HG03108 (cell line): ENCODE measurements at regions not wholly inside any gene's neighbourhood (a gene's known extent, or its start where the extent isn't known, plus 50 kb on each side); places are given as distances from the start of the nearest gene placed in this dataset.
"Not testable (repeated sequence)": the region's sequence is repeated elsewhere in the genome, so short reads cannot be mapped to it uniquely, and the experiment has no call there.

Source experiments
- ATAC-seq: cut with Tn5 transposase; IDR thresholded peaks from one replicate; pipeline ENCODE4 v1.9.1; 2021; ENCODE audit warnings: moderate library complexity; ENCODE audit not compliant: unreplicated experiment

GRCh38 chr14:34302654-34303053 is 159.4 kb downstream of the SPTSSA start:
- ATAC-seq, result no peak

DNA sequence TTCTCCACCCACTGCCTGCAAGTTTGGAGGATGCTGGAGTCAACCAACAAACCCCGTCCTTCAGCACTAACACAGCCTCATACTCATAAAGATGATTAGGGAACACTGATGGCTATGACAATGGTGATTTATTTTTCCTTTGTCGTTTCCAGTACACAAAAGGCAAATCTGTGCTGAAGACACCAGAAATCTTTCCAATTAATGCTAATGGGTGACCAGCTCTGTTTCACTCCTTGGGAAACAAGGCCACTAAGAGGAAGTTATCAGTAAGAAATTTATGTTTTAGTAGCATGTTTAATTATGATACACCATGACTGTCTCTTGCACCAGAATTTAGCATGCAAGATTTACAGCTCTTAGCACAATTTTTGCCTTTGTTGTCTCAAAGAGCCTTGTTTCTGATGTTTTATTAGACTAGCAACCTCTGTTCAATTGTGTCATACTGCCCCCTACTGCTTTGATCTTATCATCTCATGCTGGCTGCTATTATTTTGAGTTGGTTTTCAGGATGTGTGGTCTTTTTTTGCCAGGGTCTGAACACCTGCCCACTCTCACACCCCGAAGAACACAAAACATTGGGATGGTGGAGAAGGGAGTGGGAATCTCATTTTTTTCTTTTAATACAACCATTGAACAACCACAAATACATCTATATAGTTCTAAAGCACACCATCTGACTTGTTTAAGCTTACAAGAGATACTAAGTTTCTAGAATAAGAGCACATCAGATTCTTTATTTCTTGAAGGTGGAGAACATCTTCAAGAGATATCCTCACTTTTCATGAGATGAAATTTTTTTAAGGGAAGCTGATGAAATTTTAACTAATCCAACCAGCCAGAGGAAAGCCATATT is 160.9 kb downstream of the SPTSSA start:
- ATAC-seq, result no peak

DNA sequence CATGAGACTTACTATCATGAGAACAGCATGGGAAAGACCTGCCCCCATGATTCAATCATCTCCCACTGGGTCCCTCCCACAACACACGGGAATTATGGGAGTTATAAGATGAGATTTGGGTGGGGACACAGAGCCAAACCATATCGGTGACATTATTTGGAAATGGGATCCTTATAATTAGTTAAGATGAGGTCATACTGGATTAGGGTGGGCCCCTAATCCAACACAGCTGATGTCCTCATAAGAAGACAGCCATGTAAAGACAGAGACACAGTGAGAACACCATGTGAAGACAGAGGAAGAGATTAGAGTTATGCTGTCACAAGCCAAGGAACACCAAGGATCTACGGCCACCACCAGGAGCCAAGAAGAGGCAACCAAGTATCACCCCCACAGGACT is 161.7 kb downstream of the SPTSSA start:
- no peak for ATAC-seq

- ATAC-seq, result no peak
Measured at GRCh38 chr14:34299360-34299759, 162.7 kb downstream of the SPTSSA start.

GRCh38 chr14:34297786-34298520 is 164.1 kb downstream of the SPTSSA start:
- no peak for ATAC-seq

GRCh38 chr14:34283590-34283989 is 178.4 kb downstream of the SPTSSA start:
- ATAC-seq, result no peak

DNA sequence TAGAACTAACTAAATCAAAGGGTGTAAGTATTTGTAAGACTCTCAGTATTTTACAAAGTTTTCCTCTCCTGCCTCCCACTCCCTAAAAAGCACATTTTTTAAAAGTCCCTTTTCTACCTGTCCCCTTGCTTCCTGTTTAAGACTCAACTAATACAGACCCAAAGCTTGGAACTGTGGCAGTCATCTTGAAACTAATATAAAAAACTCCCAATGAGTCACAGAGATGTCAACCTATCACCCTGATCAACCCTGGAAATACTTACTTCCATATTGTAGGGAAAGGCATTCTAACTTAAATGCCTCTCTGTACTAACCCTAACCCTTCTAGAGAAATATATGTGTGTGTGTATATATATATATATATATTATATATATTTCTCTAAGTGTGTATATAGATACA is 184.8 kb downstream of the SPTSSA start:
- no peak for ATAC-seq

- ATAC-seq, result no peak
Measured at GRCh38 chr14:34275530-34275929, 186.5 kb downstream of the SPTSSA start.

DNA sequence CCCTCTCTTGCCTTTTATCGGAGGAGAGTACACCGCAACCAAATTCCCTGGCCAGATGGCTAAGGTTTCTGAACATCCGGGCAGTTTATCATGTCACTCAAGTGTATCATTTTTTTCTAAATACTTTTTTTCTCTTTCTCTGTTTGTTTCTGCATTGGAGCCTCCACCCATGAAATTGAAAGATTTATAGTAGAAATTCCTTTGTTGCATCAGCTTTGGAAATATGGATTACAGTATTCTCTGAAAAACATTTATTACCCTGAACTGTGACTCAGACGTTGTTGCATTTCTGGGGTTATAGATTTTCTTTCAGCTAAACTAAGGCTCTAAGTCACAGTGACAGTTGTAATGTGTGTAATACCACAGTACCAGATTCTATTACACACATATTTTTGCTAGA is 187.0 kb downstream of the SPTSSA start:
- ATAC-seq, result no peak

GRCh38 chr14:34273716-34274115 is 188.3 kb downstream of the SPTSSA start:
- not testable (repeated sequence) for ATAC-seq

DNA sequence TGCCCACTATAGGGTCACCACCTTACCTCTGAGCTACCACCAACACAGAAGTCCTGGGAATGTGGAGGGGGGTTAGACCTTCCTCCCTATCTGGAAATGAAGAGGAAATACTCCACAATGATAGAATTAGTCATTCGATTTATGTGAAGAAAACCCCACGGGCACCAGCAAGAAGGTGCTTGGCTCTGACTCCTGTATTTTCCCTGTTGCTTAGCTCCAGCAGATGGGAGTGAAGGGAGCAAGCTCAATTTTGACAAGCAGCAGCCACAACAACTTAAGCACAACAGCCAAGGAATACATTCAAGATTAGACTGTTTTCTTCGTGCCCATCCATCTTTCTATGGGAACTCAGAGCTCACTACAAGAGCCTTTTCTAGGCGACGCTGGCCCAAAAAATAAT is 191.7 kb downstream of the SPTSSA start:
- ATAC-seq, result no peak

DNA sequence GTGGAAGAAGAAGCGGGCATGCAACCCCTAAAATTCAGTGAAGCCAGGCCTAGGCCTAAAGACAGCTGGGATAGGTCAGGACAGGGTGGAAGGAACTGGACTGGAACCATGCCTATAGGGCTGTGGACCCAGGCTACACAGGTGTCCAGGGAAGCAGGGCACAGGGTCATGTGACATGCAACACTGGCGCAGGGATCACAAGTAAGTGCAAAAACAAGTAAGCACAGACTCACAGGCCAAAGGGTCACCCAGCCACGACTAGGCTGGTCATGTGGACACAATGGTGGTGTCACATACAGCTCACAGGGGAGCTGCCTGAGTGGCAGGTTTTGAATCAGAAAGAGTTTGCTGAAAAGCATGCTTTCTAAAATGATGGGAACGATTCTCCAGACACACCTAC is 195.7 kb downstream of the SPTSSA start:
- ATAC-seq, result no peak

DNA sequence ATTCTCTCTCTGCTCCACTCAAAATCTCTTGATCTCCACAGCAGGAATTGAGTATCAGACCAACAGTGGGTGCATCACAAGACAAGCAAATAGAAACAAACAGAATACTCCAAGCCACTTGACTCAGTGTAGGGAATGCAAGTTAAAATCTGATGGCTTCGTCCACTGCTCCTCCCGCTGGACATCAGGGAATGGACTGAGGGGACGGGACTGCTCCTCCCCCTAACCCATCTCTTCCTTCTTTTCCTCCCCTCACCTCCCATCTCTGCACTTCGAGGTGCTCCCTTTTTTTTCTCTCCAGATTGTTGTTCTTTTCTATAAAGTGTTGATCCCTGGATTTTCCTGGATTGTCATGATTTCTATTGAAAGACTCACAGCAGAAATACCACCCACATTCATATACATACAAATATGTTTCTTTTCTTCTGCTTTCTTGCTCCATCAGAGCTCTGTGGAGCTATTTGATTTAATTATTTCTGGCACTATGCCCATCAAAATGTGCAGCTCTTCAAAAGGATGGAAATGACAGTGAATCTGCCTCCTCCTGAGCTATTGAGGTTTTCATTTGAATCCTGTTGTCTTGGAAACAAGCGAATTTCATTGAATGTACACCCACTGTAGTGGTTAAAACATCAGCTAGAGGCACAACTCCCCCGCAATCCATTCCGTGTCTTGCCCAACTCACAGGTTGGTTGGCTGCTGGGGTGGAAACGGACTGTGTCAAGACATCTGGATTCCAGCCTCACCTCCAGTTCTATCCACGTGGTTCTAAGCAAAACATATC is 199.7 kb downstream of the SPTSSA start:
- ATAC-seq, result no peak

DNA sequence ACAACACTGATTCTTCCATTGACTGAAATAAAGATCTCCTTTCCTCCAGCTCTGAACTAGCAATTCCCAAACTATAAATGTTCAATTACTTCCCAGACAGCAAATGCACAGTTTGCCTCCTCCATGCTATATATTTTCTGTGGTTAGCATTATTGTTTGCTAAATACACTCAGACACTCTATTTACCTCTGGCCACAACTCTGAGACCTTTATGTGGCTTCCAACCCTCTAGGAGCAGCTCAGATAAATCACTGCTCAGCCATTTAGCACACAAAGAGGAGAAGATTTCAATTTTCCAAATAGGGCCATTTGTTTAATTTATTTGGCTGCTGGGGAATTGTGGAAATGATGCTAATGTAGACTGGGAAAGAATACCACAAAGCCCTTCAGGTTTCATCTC is 202.0 kb downstream of the SPTSSA start:
- ATAC-seq, result no peak

GRCh38 chr14:34258318-34258717 is 203.7 kb downstream of the SPTSSA start:
- ATAC-seq, result no peak

DNA sequence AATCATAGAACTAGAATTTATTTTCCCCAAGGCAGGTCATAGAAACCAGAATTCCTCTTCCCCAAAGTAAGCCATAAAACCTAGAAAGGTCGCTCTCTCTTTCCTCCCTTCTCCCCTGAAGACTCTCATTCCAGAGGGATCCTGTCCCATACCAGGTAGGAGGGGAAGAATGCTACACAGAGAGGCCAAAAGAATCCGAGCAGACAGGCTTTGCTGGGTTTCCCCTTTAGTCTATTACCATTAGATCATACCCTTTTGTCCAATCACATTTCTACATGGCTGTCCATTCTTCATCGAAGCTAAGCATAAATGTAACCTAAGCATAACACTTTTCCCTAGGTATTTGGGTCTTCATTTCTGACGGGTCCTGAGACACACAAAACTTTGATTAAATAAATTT is 204.5 kb downstream of the SPTSSA start:
- no peak for ATAC-seq

GRCh38 chr14:34256223-34256622 is 205.8 kb downstream of the SPTSSA start:
- no peak for ATAC-seq

- no peak for ATAC-seq
Measured at GRCh38 chr14:34254571-34254970, 207.5 kb downstream of the SPTSSA start.

DNA sequence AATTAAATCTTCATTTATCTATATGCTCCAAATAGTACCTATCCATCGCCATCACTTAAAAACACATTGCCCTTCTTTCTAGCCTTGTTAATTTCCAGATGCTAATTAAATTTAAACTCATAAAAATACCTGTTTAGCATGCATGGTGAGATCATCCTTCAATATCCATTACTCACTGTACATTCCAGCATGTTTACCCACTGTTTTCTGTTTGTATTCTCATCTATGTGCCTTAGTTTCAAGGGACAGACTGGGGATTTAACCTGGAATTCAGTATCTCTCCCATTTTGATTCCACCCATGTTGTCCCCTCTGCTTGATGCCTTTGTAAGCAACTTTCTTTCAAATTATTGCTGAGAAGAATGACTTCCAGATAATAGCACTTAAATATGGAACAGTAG is 208.0 kb downstream of the SPTSSA start:
- no peak for ATAC-seq

DNA sequence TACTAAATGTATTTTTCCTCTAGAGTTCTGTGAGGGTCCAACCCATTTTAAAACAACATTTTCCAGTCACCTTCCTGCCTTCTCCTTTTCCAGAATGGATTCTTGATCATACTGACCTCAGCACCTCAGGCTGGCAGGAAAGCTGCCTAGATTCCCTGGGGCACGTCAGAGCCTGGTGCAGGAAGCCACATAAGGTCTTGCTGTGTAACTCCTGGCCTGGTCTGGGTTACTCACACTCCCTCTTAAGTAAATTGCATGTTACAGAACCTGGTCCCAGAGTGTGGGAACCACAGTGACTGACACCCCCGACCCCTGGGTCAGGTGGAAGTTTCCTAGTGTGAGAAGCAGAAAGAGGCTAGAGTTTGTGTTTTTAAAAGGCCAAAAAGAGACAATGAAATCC is 209.8 kb downstream of the SPTSSA start:
- ATAC-seq, result no peak

DNA sequence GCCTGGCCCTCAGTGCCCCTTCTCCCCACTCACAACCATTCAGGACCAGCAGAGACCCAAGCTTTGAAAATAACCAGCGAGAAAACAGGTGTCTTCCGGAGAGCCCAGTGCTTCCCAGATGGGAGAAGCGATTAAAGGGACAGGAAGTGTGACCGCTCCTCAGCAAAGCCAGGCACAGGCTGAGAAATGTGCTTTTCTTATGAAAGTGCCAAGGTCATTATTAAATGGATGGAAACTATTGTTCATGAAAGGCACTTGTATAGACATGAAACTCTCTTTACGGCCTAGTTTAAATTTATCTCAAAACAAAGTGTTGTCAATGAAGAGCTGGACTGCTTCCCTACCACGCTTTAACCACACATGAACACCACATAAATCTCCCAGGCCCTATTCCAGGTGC is 210.4 kb downstream of the SPTSSA start:
- ATAC-seq, result no peak

DNA sequence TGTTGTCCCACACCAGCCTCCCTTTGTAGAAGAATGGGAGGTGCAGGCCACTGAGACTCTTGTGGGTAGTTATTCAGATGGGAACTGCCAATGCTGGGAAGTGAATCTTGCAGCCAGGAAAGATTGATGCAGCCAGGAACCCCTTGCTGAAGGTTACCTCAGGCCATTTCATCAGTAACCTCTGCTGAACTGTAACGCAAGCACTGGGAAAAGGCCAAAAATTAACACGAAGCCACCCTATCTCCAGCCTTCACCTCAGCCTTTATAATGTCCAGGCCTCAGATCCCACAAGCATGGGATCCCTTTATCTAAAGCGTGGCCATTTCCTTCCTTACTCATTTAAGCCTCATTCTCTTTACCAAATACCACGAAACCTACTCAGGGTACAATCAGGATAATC is 211.1 kb downstream of the SPTSSA start:
- no peak for ATAC-seq
